GM04504 (cell line): ENCODE measurements at regions not wholly inside any gene's neighbourhood (a gene's known extent, or its start where the extent isn't known, plus 50 kb on each side); places are given as distances from the start of the nearest gene placed in this dataset.

Source experiments
- DNase-seq: peaks from one replicate; pipeline ENCODE4 v3.0.0-alpha.2; 2012; ENCODE audit warnings: low read depth

GRCh38 chr4:122305853-122306252, 73.0 kb upstream of the ADAD1 start:
- DNase-seq: no peak

GRCh38 chr4:122309988-122310626, 68.7 kb upstream of the ADAD1 start:
- DNase-seq: no peak

- no peak for DNase-seq
Measured at GRCh38 chr4:122313006-122313646, 65.7 kb upstream of the ADAD1 start.

GRCh38 chr4:122326908-122327307, 51.9 kb upstream of the ADAD1 start:
- no peak for DNase-seq

- no peak for DNase-seq
Measured at GRCh38 chr4:122328893-122329292, 49.9 kb upstream of the ADAD1 start.
